Smooth muscle cell (in vitro differentiated cells): ENCODE measurements at regions not wholly inside any gene's neighbourhood (a gene's known extent, or its start where the extent isn't known, plus 50 kb on each side); places are given as distances from the start of the nearest gene placed in this dataset.

Experiments
- DNase-seq: peaks from one replicate; lab custom pipeline; 2025; ENCODE audit not compliant: unreplicated experiment; lab: John Stamatoyannopoulos, UW
- H2AFZ ChIP-seq: fragments of 200-600 bp; sonication (generic); 2 replicates; pipeline ENCODE4 v1.6.0; 2016; ENCODE audit warnings: antibody characterized with exemption, low read depth, mild to moderate bottlenecking
- H3F3A ChIP-seq: fragments of 200-600 bp; sonication (generic); 2 replicates; pipeline ENCODE4 v1.6.0; 2017; ENCODE audit warnings: antibody characterized with exemption, low read depth
- H3K27ac ChIP-seq: fragments of 200-600 bp; sonication (generic); 2 replicates; pipeline ENCODE4 v1.5.1; 2016; ENCODE audit warnings: low read depth, mild to moderate bottlenecking
- H3K27me3 ChIP-seq: fragments of 200-600 bp; sonication (generic); 2 replicates; pipeline ENCODE4 v1.6.1; 2016; ENCODE audit warnings: low read depth, mild to moderate bottlenecking
- H3K36me3 ChIP-seq: fragments of 200-600 bp; sonication (generic); 2 replicates; pipeline ENCODE4 v1.5.1; 2016; ENCODE audit warnings: low read depth
- H3K4me1 ChIP-seq: fragments of 200-600 bp; sonication (generic); 2 replicates; pipeline ENCODE4 v1.5.1; 2016; ENCODE audit warnings: low read depth
- H3K4me2 ChIP-seq: fragments of 200-600 bp; sonication (generic); 2 replicates; pipeline ENCODE4 v1.6.0; 2016; ENCODE audit warnings: mild to moderate bottlenecking
- H3K4me3 ChIP-seq: fragments of 200-600 bp; sonication (generic); 2 replicates; pipeline ENCODE4 v1.5.1; 2016; ENCODE audit warnings: mild to moderate bottlenecking
- H3K79me2 ChIP-seq: fragments of 200-600 bp; sonication (generic); 2 replicates; pipeline ENCODE4 v1.6.0; 2016; ENCODE audit warnings: low read depth, mild to moderate bottlenecking
- H3K9ac ChIP-seq: fragments of 200-600 bp; sonication (generic); 2 replicates; pipeline ENCODE4 v1.6.0; 2016; ENCODE audit warnings: low read depth
- H3K9me3 ChIP-seq: fragments of 200-600 bp; sonication (generic); replicated peaks from 2 replicates; pipeline ENCODE4 v1.5.1; 2016; ENCODE audit warnings: low read depth
- H4K20me1 ChIP-seq: fragments of 200-600 bp; sonication (generic); 2 replicates; pipeline ENCODE4 v1.6.0; 2016; ENCODE audit warnings: low read depth
- WGBS: methylation state at CpG from one replicate; pipeline ENCODE4 v1.1.7; 2016; ENCODE audit warnings: low lambda C conversion rate; 5-methylcytosine and 5-hydroxymethylcytosine counted together
- TF ChIP-seq, protein P1 (sequence below): fragments of 200-600 bp; sonication (generic); IDR thresholded peaks from 2 replicates; pipeline ENCODE4 v1.5.1; 2017; ENCODE audit warnings: borderline replicate concordance, mild to moderate bottlenecking, antibody characterized with exemption; ENCODE audit not compliant: insufficient read depth, poor library complexity, severe bottlenecking

DNA sequence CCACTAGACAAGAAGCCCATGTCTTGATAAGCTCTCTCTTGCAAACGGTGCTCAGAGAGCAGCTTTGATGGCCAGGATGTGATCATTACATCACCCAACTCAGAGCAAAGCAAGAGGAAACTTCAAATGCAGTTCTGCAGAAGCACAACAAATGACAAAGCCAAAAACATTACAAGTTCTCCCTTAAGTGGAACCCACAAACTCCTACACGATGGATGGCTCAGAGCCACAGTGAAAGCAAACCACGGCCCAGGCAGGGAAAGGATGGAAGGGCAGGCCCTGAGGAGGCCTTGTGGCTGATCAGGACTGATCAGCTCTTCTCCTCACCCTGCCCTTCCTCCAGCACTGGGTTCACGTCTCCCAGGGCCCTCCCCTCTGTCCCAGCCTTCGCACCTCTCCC is 326.4 kb downstream of the EIPR1 start:
- no peaks in the 10 kb centered on the region for H3K9me3 ChIP-seq
- no peak overlapping the region for H3K4me2 ChIP-seq
- H3K27ac ChIP-seq: no peak overlapping the region
- no peaks in the 10 kb centered on the region for H4K20me1 ChIP-seq
- no peaks in the 10 kb centered on the region for H3K36me3 ChIP-seq
- H2AFZ ChIP-seq: no peak overlapping the region
- H3K4me3 ChIP-seq: no peak overlapping the region
- H3K9ac ChIP-seq: no peak overlapping the region
- H3K79me2 ChIP-seq: no peaks in the 10 kb centered on the region
- WGBS: 64% methylated on average over 5 of the region's 5 CpGs
- DNase-seq: no peak
- H3F3A ChIP-seq: no peaks in the 10 kb centered on the region
- no peaks in the 10 kb centered on the region for H3K4me1 ChIP-seq
- no peaks in the 10 kb centered on the region for H3K27me3 ChIP-seq
- TF ChIP-seq, protein P1, sequence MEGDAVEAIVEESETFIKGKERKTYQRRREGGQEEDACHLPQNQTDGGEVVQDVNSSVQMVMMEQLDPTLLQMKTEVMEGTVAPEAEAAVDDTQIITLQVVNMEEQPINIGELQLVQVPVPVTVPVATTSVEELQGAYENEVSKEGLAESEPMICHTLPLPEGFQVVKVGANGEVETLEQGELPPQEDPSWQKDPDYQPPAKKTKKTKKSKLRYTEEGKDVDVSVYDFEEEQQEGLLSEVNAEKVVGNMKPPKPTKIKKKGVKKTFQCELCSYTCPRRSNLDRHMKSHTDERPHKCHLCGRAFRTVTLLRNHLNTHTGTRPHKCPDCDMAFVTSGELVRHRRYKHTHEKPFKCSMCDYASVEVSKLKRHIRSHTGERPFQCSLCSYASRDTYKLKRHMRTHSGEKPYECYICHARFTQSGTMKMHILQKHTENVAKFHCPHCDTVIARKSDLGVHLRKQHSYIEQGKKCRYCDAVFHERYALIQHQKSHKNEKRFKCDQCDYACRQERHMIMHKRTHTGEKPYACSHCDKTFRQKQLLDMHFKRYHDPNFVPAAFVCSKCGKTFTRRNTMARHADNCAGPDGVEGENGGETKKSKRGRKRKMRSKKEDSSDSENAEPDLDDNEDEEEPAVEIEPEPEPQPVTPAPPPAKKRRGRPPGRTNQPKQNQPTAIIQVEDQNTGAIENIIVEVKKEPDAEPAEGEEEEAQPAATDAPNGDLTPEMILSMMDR: no peak

DNA sequence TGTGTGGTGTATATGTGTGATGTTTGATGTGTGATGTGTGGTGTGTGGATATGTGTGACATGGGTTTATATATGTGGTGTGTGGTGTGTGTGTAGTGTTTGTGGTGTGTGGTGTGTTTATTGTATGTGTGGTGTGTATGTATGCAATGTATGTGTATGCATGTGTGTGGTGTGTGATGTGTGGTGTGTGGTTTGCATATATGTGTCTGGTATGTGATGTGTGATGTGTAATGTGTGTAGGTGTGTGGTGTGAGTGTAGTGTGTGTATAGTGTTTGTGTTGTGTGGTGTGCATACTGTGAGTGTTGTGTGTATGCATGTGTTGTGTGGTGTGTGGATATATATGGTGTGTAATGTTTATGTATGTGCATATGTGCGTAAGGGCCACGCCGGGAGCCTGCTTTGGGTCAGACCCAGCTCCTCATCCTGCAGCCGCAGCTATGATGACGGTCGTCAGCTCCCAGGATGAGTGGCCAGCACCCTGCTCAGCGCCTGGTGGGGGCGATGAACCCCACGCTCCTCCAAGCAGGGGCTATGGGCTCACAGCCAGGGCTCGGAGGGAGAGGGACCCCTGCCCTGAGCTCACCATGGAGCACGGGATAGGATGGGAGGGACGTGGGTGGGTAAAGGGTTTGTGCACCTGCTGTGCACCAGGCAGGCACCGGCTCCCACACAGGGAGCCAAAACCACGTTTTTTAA is 331.3 kb downstream of the EIPR1 start:
- Histone ChIP-seq H3K4me3 (no peak overlapping the region), H3K4me2 (no peak overlapping the region), H4K20me1 (no peaks in the 10 kb centered on the region), H2AFZ (no peak overlapping the region), H3K9ac (no peak overlapping the region), H3K36me3 (no peaks in the 10 kb centered on the region), H3K4me1 (no peaks in the 10 kb centered on the region), H3F3A (no peaks in the 10 kb centered on the region), H3K27ac (no peak overlapping the region), H3K9me3 (no peaks in the 10 kb centered on the region), H3K79me2 (no peaks in the 10 kb centered on the region), H3K27me3 (no peaks in the 10 kb centered on the region)
- TF ChIP-seq, protein P1: no peak
- no peak for DNase-seq
- 94% methylated on average over 13 of the region's 14 CpGs for WGBS

DNA sequence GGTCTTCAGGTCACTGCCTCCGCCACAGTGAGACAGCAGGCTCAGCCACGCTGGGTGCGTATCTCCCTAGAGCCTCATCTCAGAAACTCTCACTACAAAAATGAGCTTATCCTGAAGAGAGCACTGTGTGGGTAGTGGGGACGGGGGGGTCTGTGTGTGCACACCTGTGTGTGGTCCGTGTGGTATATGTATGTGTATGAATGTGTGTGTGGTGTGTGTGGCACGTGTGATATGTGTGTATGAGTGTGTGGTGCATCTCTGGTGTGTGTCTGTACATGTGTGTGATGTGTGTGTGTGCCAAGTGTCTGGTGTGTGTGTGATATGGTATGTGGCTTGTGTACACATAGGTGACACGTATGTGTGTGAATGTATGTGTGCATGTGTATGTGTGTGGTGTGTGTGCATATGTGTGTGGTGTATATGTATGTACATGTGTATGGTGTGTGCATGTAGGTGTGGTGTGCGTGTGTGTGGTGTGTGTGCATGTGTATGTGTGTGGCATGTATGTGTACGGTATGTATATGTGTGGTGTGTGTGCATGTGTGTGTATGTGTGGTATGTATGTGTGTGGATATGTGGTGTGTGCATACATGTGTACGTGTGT is 332.2 kb downstream of the EIPR1 start:
- TF ChIP-seq, protein P1: no peak
- H3K4me1 ChIP-seq: no peaks in the 10 kb centered on the region
- no peaks in the 10 kb centered on the region for H3K36me3 ChIP-seq
- no peak for DNase-seq
- H3K9ac ChIP-seq: no peak overlapping the region
- no peaks in the 10 kb centered on the region for H3K27me3 ChIP-seq
- H3K4me2 ChIP-seq: no peak overlapping the region
- 89% methylated on average over 10 of the region's 10 CpGs for WGBS
- H2AFZ ChIP-seq: no peak overlapping the region
- H3K79me2 ChIP-seq: no peaks in the 10 kb centered on the region
- H3K4me3 ChIP-seq: no peak overlapping the region
- no peaks in the 10 kb centered on the region for H4K20me1 ChIP-seq
- no peaks in the 10 kb centered on the region for H3F3A ChIP-seq
- no peak overlapping the region for H3K27ac ChIP-seq
- H3K9me3 ChIP-seq: no peaks in the 10 kb centered on the region
